Fibroblast of mammary gland (primary cell): ENCODE measurements at regions not wholly inside any gene's neighbourhood (a gene's known extent, or its start where the extent isn't known, plus 50 kb on each side); places are given as distances from the start of the nearest gene placed in this dataset.

ENCODE experiments used
- DNase-seq: peaks from one replicate; pipeline ENCODE4 v3.0.0-alpha.2; 2010; ENCODE audit warnings: low read depth
- H3K4me3 ChIP-seq: 2 replicates; pipeline ENCODE4 v1.5.1; 2011; ENCODE audit warnings: low read depth, mild to moderate bottlenecking, low read length, moderate library complexity; ENCODE audit not compliant: control insufficient read depth
- TF ChIP-seq, protein P1 (sequence below): conservative IDR thresholded peaks from 2 replicates; pipeline ENCODE4 v1.5.1; 2011; ENCODE audit warnings: low read depth, low read length, inconsistent platforms; ENCODE audit not compliant: control insufficient read depth, insufficient read depth

DNA sequence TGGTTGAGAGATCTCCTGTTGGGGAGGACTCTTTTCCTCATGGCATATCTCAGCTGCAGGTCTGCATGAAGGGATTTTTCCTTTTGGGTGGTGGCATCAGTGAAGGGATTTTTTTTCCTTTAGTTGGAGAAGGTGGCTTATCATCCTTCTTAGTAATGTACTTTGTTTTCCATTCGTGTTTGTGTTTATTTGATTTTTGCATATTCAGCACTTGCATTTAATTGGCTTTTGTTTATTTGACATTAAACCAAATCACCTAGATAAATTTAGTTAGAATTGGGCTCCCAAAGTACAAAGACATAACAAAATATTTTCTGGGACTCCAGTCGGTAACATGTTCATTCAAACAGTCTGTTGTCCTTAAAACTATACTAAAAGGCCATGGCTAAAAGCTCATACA lies 56.2 kb upstream of the MANEA start:
- no peak overlapping the region for H3K4me3 ChIP-seq
- DNase-seq, result no peak
- TF ChIP-seq, protein P1, sequence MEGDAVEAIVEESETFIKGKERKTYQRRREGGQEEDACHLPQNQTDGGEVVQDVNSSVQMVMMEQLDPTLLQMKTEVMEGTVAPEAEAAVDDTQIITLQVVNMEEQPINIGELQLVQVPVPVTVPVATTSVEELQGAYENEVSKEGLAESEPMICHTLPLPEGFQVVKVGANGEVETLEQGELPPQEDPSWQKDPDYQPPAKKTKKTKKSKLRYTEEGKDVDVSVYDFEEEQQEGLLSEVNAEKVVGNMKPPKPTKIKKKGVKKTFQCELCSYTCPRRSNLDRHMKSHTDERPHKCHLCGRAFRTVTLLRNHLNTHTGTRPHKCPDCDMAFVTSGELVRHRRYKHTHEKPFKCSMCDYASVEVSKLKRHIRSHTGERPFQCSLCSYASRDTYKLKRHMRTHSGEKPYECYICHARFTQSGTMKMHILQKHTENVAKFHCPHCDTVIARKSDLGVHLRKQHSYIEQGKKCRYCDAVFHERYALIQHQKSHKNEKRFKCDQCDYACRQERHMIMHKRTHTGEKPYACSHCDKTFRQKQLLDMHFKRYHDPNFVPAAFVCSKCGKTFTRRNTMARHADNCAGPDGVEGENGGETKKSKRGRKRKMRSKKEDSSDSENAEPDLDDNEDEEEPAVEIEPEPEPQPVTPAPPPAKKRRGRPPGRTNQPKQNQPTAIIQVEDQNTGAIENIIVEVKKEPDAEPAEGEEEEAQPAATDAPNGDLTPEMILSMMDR, result no peak
